ENCODE measurements at regions not wholly inside any gene's neighbourhood (a gene's known extent, or its start where the extent isn't known, plus 50 kb on each side); places are given as distances from the start of the nearest gene placed in this dataset.

- Histone ChIP-seq H4K20me1 (ENCODE audit: insufficient read depth, low read length) (no peaks in the 10 kb centered on the region), H3K4me2 (replicated peaks; ENCODE audit: extremely low read depth, low read length, poor library complexity, severe bottlenecking) (no peak overlapping the region), H3K27me3 (ENCODE audit: control insufficient read depth in 2 of 2, insufficient read depth in 2 of 2, low read length in 2 of 2) (no peaks in the 10 kb centered on the region), H2AFZ (ENCODE audit: insufficient read depth, low read depth, low read length, poor library complexity, severe bottlenecking) (no peak overlapping the region), H3K79me2 (ENCODE audit: insufficient read depth, low read length) (no peaks in the 10 kb centered on the region), H3K9ac (ENCODE audit: insufficient read depth, low read length, poor library complexity, severe bottlenecking) (no peak overlapping the region), H3K4me1 (ENCODE audit: control insufficient read depth in 1 of 2, insufficient read depth in 2 of 2, low read length in 2 of 2) (no peaks in the 10 kb centered on the region), H3K9me3 (replicated peaks in 1 of 2; ENCODE audit: control insufficient read depth in 1 of 2, insufficient read depth in 1 of 2, low read length in 2 of 2) (no peaks in the 10 kb centered on the region), H3K4me3 (replicated peaks in 1 of 3; ENCODE audit: low read depth in 2 of 3, low read length in 3 of 3) (no peak overlapping the region), H3K36me3 (replicated peaks in 1 of 2; ENCODE audit: control insufficient read depth in 1 of 2, insufficient read depth in 2 of 2, low read length in 2 of 2) (no peaks in the 10 kb centered on the region), H3K27ac (ENCODE audit: low read depth in 1 of 2, low read length in 2 of 2) (no peak overlapping the region)
- Mint-ChIP-seq H3K27me3 (ENCODE audit: low read depth in 3 of 3) (peaks cover 0 to 2% (median 0%) of the 10 kb centered on the region in 3 donors), H3K4me3 (no peak overlapping the region), H3K9me3 (peaks cover 0 to 1% (median 0%) of the 10 kb centered on the region in 7 donors), H3K36me3 (no peaks in the 10 kb centered on the region), H3K4me1 (no peaks in the 10 kb centered on the region), H3K27ac (no peak overlapping the region)
- no peak for DNase-seq
- TF ChIP-seq CTCF (IDR thresholded peaks at IDR 0.05): no peak
- no CpG with 5 or more reads among the region's 3 CpGs for WGBS (ENCODE audit: insufficient coverage)
- intact Hi-C loops (cut with micrococcal nuclease): no loop called here
These were observed 283.3 kb downstream of the IL15 start for GRCh38 chr4:141919649-141920048.

DNA sequence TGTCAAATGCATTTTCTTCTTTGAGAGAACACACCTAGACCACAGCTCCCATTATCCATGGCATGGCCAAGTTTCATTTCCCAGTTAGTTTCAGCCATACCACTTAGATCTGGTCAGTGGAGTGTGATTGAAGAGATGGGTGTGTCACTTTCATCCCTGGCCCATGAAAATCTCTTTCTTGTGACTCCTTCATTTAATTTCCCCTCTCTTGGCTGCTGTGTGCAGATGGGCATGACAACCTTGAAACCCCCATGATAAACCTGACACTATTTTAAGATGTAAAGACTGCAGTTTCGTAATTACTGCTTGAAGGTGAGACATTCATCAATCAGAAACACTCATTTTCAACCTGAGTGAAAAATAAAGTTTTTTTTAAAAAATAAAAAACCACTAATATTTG is 284.9 kb downstream of the IL15 start:
- Histone ChIP-seq H3K4me1 (ENCODE audit: control insufficient read depth in 1 of 2, insufficient read depth in 2 of 2, low read length in 2 of 2) (no peaks in the 10 kb centered on the region), H3K79me2 (ENCODE audit: insufficient read depth, low read length) (no peaks in the 10 kb centered on the region), H4K20me1 (ENCODE audit: insufficient read depth, low read length) (no peaks in the 10 kb centered on the region), H2AFZ (ENCODE audit: insufficient read depth, low read depth, low read length, poor library complexity, severe bottlenecking) (no peak overlapping the region), H3K9ac (ENCODE audit: insufficient read depth, low read length, poor library complexity, severe bottlenecking) (no peak overlapping the region), H3K4me3 (replicated peaks in 1 of 3; ENCODE audit: low read depth in 2 of 3, low read length in 3 of 3) (no peak overlapping the region), H3K36me3 (replicated peaks in 1 of 2; ENCODE audit: control insufficient read depth in 1 of 2, insufficient read depth in 2 of 2, low read length in 2 of 2) (no peaks in the 10 kb centered on the region), H3K27me3 (ENCODE audit: control insufficient read depth in 2 of 2, insufficient read depth in 2 of 2, low read length in 2 of 2) (no peaks in the 10 kb centered on the region), H3K27ac (ENCODE audit: low read depth in 1 of 2, low read length in 2 of 2) (no peak overlapping the region), H3K9me3 (replicated peaks in 1 of 2; ENCODE audit: control insufficient read depth in 1 of 2, insufficient read depth in 1 of 2, low read length in 2 of 2) (no peaks in the 10 kb centered on the region), H3K4me2 (replicated peaks; ENCODE audit: extremely low read depth, low read length, poor library complexity, severe bottlenecking) (no peak overlapping the region)
- no peak overlapping the region for H3K27ac Mint-ChIP-seq
- TF ChIP-seq CTCF (IDR thresholded peaks at IDR 0.05): no peak
- H3K4me1 Mint-ChIP-seq: no peaks in the 10 kb centered on the region
- peaks cover 0 to 11% (median 2%) of the 10 kb centered on the region in 7 donors for H3K9me3 Mint-ChIP-seq
- H3K36me3 Mint-ChIP-seq: no peaks in the 10 kb centered on the region
- no peak for DNase-seq
- intact Hi-C loops (cut with micrococcal nuclease): no loop called here
- no peak overlapping the region for H3K4me3 Mint-ChIP-seq
- no CpG with 5 or more reads among the region's 1 CpG for WGBS (ENCODE audit: insufficient coverage)
- peaks cover 0 to 2% (median 2%) of the 10 kb centered on the region in 3 donors for H3K27me3 Mint-ChIP-seq (ENCODE audit: low read depth in 3 of 3)
